ENCODE measurements at regions not wholly inside any gene's neighbourhood (a gene's known extent, or its start where the extent isn't known, plus 50 kb on each side); places are given as distances from the start of the nearest gene placed in this dataset.

GRCh38 chr14:100012478-100013327 is 52.5 kb upstream of the EVL start:
- H3K9me3 ChIP-seq (ENCODE audit: insufficient read depth, low read length): no peaks in the 10 kb centered on the region
- H3K79me2 ChIP-seq (ENCODE audit: insufficient read depth, low read length): no peaks in the 10 kb centered on the region
- no peaks in the 10 kb centered on the region for H3K27me3 ChIP-seq (ENCODE audit: low read length)
- no peak overlapping the region for H3K9ac ChIP-seq (ENCODE audit: low read length)
- no peak overlapping the region for H3K27ac ChIP-seq (ENCODE audit: low read depth, low read length)
- H3K4me3 ChIP-seq (ENCODE audit: insufficient read depth, low read length, poor library complexity, severe bottlenecking): no peak overlapping the region
- H4K20me1 ChIP-seq (ENCODE audit: low read depth, low read length): no peaks in the 10 kb centered on the region
- no peaks in the 10 kb centered on the region for H3F3A ChIP-seq (ENCODE audit: insufficient read depth)
- TF ChIP-seq EZH2phosphoT487 (conservative IDR thresholded peaks at IDR 0.05; ENCODE audit: low read length): no peak
- TF ChIP-seq CTCF (IDR thresholded peaks at IDR 0.05; ENCODE audit: insufficient read depth, low read length, poor library complexity, severe bottlenecking): no peak
- no peaks in the 10 kb centered on the region for H3K9me2 ChIP-seq (replicated peaks; ENCODE audit: insufficient read depth, low read length)
- no peaks in the 10 kb centered on the region for H3K36me3 ChIP-seq (ENCODE audit: low read length)
- no peak overlapping the region for H3K4me2 ChIP-seq (ENCODE audit: low read depth, low read length, poor library complexity, severe bottlenecking)
- H2AFZ ChIP-seq (ENCODE audit: low read depth, low read length, severe bottlenecking): no peak overlapping the region

- no peaks in the 10 kb centered on the region for H3K36me3 ChIP-seq (ENCODE audit: low read length)
- no peak overlapping the region for H3K9ac ChIP-seq (ENCODE audit: low read length)
- H3F3A ChIP-seq (ENCODE audit: insufficient read depth): no peaks in the 10 kb centered on the region
- no peak overlapping the region for H3K27ac ChIP-seq (ENCODE audit: low read depth, low read length)
- no peak overlapping the region for H3K4me2 ChIP-seq (ENCODE audit: low read depth, low read length, poor library complexity, severe bottlenecking)
- H3K27me3 ChIP-seq (ENCODE audit: low read length): no peaks in the 10 kb centered on the region
- H3K9me3 ChIP-seq (ENCODE audit: insufficient read depth, low read length): no peaks in the 10 kb centered on the region
- H3K9me2 ChIP-seq (replicated peaks; ENCODE audit: insufficient read depth, low read length): no peaks in the 10 kb centered on the region
- TF ChIP-seq CTCF (IDR thresholded peaks at IDR 0.05; ENCODE audit: insufficient read depth, low read length, poor library complexity, severe bottlenecking): no peak
- no peak for TF ChIP-seq EZH2phosphoT487 (conservative IDR thresholded peaks at IDR 0.05; ENCODE audit: low read length)
- H3K79me2 ChIP-seq (ENCODE audit: insufficient read depth, low read length): no peaks in the 10 kb centered on the region
- H2AFZ ChIP-seq (ENCODE audit: low read depth, low read length, severe bottlenecking): no peak overlapping the region
- no peak overlapping the region for H3K4me3 ChIP-seq (ENCODE audit: insufficient read depth, low read length, poor library complexity, severe bottlenecking)
- no peaks in the 10 kb centered on the region for H4K20me1 ChIP-seq (ENCODE audit: low read depth, low read length)
These were observed 50.0 kb upstream of the EVL start for GRCh38 chr14:100015251-100015655.

Measured in SU-DHL-6 (cell line).